HFF-Myc (cell line): ENCODE measurements at regions not wholly inside any gene's neighbourhood (a gene's known extent, or its start where the extent isn't known, plus 50 kb on each side); places are given as distances from the start of the nearest gene placed in this dataset.

ENCODE experiments used
- DNase-seq: peaks from one replicate; pipeline ENCODE4 v3.0.0-alpha.2; 2011; ENCODE audit warnings: low read depth; ENCODE audit errors: extremely low read depth
- H3K4me3 ChIP-seq: replicated peaks from 2 replicates; pipeline ENCODE4 v1.5.1; 2011; ENCODE audit warnings: low read depth, mild to moderate bottlenecking, control low read depth, low read length
- TF ChIP-seq, protein P1 (sequence below): IDR thresholded peaks from 2 replicates; pipeline ENCODE4 v1.5.1; 2012; ENCODE audit warnings: mild to moderate bottlenecking, low read depth, low read length, control low read depth; ENCODE audit errors: missing control alignments

DNA sequence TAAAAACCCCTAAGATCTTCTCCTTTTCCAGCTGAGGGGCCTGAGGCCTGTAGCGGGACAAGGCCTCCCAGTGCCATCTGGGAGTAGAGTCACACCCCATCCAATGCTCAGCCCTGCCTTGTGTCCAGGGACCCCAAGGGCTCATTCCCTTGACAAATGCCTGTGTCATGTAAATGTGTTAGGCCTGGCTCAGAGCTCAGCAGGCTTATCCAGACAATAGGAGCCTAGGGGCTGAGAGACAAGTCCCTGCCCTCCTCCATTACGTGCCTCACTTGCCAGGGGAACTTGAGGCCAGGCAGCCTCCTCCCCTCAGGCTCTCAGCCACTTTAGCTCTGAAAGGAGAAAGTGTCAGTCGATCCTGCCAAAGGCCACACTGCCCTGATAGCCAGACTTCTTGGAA, 166.8 kb upstream of the MAMLD1 start:
- TF ChIP-seq, protein P1, sequence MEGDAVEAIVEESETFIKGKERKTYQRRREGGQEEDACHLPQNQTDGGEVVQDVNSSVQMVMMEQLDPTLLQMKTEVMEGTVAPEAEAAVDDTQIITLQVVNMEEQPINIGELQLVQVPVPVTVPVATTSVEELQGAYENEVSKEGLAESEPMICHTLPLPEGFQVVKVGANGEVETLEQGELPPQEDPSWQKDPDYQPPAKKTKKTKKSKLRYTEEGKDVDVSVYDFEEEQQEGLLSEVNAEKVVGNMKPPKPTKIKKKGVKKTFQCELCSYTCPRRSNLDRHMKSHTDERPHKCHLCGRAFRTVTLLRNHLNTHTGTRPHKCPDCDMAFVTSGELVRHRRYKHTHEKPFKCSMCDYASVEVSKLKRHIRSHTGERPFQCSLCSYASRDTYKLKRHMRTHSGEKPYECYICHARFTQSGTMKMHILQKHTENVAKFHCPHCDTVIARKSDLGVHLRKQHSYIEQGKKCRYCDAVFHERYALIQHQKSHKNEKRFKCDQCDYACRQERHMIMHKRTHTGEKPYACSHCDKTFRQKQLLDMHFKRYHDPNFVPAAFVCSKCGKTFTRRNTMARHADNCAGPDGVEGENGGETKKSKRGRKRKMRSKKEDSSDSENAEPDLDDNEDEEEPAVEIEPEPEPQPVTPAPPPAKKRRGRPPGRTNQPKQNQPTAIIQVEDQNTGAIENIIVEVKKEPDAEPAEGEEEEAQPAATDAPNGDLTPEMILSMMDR = no peak
- DNase-seq = no peak

DNA sequence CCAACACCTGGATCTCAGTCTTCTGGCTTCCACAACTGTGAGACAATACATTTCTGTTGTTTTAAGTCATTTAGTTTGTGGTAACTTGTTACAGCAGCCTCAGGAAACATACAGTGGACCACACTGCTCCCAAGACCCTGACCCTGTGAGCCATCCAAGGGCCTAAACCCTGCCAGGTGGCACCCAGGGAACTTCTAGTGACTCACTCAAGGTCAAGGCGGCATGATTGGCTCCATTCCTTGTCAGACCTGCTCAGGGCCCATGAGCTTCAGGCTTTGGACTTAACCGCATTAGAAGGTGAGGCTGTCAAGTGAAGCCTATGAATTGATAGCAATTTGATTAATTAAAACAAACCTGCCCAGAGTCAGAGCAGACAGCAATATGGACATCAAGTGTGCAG, 165.7 kb upstream of the MAMLD1 start:
- no peak for DNase-seq
- TF ChIP-seq, protein P1 = no peak
- H3K4me3 ChIP-seq = no peak overlapping the region

More for the DNA sequence above, 166.8 kb upstream of the MAMLD1 start:
- no peak overlapping the region for H3K4me3 ChIP-seq

DNA sequence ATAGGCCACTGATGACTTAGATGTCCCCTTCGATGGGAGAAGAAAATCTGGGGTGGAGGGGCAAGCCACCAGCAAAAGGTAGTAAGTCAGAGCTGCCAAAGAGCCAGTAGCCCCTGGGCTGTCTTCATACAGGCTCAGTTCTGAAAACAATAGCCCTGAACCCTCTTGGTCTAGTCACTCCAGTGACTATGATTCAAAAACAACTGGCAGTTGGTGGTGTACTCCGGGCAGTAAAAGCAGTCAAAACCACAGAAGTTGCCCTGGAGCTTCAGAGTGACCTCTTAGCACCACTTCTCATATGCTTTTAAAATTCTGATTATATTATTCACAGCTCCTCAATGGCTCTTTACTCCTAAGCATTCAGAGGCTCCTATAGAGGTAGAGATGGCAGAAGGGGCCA, 164.3 kb upstream of the MAMLD1 start:
- H3K4me3 ChIP-seq = no peak overlapping the region
- DNase-seq = no peak
- TF ChIP-seq, protein P1 = no peak

DNA sequence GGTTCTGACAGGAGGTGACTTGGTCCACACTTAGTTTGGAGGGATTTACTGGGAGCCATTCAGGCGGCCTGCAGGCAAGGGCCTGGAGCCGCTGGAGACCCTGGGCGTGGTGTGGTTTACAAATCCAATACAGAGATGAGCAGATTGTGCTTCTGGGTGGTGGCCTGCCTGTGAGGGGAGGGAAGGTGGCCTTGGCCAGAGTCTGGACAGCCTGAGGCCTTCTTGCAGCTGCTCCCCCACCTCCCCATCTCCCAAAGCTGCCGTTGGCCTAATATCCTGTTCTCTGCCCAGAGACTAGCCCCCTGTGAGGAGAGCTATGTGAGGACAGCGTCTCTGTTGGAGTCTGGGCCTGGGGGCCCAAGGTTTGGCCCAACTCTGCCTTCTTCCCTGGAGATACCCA, 163.9 kb upstream of the MAMLD1 start:
- no peak overlapping the region for H3K4me3 ChIP-seq
- no peak for DNase-seq
- TF ChIP-seq, protein P1 = no peak

DNA sequence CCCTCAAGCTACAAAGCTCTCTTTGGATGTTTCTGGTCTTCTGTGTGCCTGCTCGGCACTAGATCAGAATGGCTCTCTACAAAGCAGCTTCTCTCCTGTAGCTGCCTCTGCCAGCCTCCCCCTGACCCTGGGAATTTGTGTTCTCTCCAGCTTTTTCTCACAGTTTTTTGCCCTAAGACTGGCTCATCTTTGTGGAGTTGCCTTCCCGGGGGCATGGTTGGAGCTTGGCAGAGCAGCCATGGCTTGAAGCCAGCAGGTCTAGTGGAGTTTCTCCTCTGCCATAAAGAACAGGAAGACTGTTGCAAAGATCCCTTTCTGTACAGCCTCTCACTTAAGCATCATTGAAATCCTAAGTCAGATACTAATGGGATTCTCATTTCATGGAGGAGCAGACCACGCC, 163.3 kb upstream of the MAMLD1 start:
- DNase-seq = no peak
- TF ChIP-seq, protein P1 = no peak

DNA sequence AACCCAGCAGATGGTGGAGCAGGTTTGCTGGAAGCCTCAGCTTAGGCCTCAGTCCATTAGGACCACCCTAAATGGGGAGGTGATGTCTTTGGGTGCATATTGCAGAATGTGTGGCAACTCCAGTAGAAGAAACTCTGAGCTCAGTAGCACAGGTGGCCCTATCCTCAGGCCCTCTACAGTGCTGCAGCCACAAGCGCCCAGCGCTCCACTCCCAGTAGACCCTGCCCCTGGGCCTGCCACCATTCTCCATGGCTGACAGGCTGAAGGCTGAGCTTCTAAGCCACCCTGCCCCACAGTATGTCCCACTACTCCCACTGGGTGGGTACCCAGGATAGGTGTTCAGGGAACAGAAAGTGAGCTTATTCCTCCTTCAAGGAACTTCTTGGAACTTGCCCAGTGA, 162.8 kb upstream of the MAMLD1 start:
- H3K4me3 ChIP-seq = no peak overlapping the region
- TF ChIP-seq, protein P1 = no peak
- no peak for DNase-seq

More for the DNA sequence above, 163.3 kb upstream of the MAMLD1 start:
- no peak overlapping the region for H3K4me3 ChIP-seq

DNA sequence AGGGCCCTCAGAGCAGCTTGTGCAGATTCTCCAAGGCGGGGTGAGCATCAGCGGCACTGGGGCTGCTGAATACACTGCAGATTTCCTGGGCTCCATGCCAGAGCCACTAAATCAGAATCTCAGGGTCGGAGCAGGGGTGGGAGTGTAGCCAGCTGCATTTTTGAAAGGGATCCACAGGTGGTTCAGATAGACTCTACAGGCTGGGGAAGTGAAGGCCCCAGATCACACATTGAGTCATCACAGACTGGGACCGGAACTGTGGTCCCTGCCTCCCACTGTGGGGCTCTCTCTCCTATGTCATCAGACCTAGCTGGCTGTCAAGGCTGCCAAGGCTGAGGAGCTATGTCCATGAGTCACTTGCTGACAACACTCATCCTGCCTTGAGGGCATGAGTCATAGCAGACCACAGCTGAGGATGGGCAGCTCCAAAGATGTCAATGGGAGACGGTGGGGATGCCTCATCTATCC, 162.3 kb upstream of the MAMLD1 start:
- no peak overlapping the region for H3K4me3 ChIP-seq
- TF ChIP-seq, protein P1 = no peak
- peak; percentile 80 for DNase-seq
